GM20000 (cell line): ENCODE measurements at regions not wholly inside any gene's neighbourhood (a gene's known extent, or its start where the extent isn't known, plus 50 kb on each side); places are given as distances from the start of the nearest gene placed in this dataset.

Experiments used
- DNase-seq: peaks from one replicate; pipeline ENCODE4 v3.0.0; 2012; ENCODE audit warnings: low spot score
- CTCF ChIP-seq: IDR thresholded peaks from 2 replicates; pipeline ENCODE4 v1.5.1; 2012; ENCODE audit warnings: mild to moderate bottlenecking, control low read depth; ENCODE audit errors: extremely low read depth, missing control alignments

- no peak for TF ChIP-seq CTCF
- no peak for DNase-seq
These were observed 129.5 kb upstream of the GAS1 start for GRCh38 chr9:87076825-87077224.

- DNase-seq: no peak
- TF ChIP-seq CTCF: no peak
These were observed 130.7 kb upstream of the GAS1 start for GRCh38 chr9:87077986-87078385.

GRCh38 chr9:87080512-87081264 lies 133.4 kb upstream of the GAS1 start:
- TF ChIP-seq CTCF: no peak
- DNase-seq: no peak

- DNase-seq: no peak
- no peak for TF ChIP-seq CTCF
These were observed 134.2 kb upstream of the GAS1 start for GRCh38 chr9:87081503-87081902.

GRCh38 chr9:87083986-87084385 lies 136.7 kb upstream of the GAS1 start:
- no peak for DNase-seq
- TF ChIP-seq CTCF: no peak

GRCh38 chr9:87084407-87084806 lies 137.1 kb upstream of the GAS1 start:
- DNase-seq: no peak
- no peak for TF ChIP-seq CTCF

GRCh38 chr9:87085073-87085472 lies 137.8 kb upstream of the GAS1 start:
- no peak for DNase-seq
- TF ChIP-seq CTCF: no peak
